ENCODE measurements at regions not wholly inside any gene's neighbourhood (a gene's known extent, or its start where the extent isn't known, plus 50 kb on each side); places are given as distances from the start of the nearest gene placed in this dataset.

DNA sequence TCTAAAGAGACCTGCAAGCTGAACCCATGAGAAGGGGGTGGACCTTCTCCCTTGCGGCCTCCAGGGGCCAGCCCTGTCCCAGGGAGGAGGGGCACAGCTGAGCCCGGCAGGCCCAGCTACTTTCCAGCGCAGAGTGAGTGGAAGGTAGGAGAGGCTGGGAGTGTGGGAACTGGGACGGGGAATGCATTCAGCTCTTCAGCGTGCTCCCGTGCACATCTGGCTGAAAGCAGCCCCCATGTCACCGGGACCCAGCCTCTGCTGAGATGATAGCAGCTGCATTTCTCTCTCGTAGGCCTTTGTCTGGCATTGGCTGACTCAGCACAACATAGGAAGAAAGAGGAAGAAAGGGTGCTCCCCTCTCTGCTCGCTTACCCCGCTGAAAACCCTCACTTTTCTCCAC is 951.5 kb downstream of the TBC1D22A start (continued):
- TF ChIP-seq, protein P1, sequence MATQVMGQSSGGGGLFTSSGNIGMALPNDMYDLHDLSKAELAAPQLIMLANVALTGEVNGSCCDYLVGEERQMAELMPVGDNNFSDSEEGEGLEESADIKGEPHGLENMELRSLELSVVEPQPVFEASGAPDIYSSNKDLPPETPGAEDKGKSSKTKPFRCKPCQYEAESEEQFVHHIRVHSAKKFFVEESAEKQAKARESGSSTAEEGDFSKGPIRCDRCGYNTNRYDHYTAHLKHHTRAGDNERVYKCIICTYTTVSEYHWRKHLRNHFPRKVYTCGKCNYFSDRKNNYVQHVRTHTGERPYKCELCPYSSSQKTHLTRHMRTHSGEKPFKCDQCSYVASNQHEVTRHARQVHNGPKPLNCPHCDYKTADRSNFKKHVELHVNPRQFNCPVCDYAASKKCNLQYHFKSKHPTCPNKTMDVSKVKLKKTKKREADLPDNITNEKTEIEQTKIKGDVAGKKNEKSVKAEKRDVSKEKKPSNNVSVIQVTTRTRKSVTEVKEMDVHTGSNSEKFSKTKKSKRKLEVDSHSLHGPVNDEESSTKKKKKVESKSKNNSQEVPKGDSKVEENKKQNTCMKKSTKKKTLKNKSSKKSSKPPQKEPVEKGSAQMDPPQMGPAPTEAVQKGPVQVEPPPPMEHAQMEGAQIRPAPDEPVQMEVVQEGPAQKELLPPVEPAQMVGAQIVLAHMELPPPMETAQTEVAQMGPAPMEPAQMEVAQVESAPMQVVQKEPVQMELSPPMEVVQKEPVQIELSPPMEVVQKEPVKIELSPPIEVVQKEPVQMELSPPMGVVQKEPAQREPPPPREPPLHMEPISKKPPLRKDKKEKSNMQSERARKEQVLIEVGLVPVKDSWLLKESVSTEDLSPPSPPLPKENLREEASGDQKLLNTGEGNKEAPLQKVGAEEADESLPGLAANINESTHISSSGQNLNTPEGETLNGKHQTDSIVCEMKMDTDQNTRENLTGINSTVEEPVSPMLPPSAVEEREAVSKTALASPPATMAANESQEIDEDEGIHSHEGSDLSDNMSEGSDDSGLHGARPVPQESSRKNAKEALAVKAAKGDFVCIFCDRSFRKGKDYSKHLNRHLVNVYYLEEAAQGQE (IDR thresholded peaks at IDR 0.05; ENCODE audit: low read depth), result no peak
- TF ChIP-seq, protein P2, sequence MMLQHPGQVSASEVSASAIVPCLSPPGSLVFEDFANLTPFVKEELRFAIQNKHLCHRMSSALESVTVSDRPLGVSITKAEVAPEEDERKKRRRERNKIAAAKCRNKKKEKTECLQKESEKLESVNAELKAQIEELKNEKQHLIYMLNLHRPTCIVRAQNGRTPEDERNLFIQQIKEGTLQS (IDR thresholded peaks at IDR 0.05), result no peak
- TF ChIP-seq ZNF274 (IDR thresholded peaks at IDR 0.05; ENCODE audit: low read depth, low read length) (no peak), EZH2 (IDR thresholded peaks at IDR 0.05) (no peak), SIN3A (IDR thresholded peaks at IDR 0.05; ENCODE audit: low read depth) (no peak), CBX3 (IDR thresholded peaks at IDR 0.05; ENCODE audit: low read depth) (no peak), YY1 (IDR thresholded peaks at IDR 0.05; ENCODE audit: extremely low read depth, insufficient replicate concordance, low read depth, low read length) (no peak)

DNA sequence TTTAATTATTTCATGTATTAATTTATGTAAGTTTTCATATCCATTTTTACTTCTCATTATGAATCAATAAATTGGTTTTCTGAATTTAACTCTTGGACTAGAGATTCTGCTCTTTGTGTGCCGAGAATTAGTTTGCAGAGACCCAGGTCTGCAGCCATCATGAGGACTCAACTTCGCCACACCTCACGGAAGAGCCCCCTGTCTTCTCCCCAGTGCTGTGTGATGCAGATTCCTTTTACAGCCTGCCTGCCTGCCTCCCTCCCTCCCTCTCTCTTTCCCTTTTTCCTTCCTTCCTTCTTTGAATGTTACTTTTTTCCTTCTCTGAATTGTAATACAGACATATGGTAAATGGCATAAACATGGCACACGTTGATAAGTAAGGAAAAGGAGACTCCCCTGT is 947.7 kb downstream of the TBC1D22A start:
- ChIA-PET RAD21 (ENCODE audit: low non-redundant PET in 1 of 2, low total read pairs in 2 of 2, uncharacterized antibody in 2 of 2, unreplicated experiment in 2 of 2) (no interaction called here), CTCF (no interaction called here), POLR2A (no interaction called here)
- Histone ChIP-seq H2AFZ (ENCODE audit: low read depth, low read length, poor library complexity, severe bottlenecking) (no peak overlapping the region), H3K9ac (ENCODE audit: low read length) (no peak overlapping the region), H3K79me2 (ENCODE audit: insufficient read depth, low read length) (no peaks in the 10 kb centered on the region), H3K4me3 (replicated peaks in 1 of 2; ENCODE audit: low read depth in 1 of 2, low read length in 2 of 2) (no peak overlapping the region), H3K27ac (ENCODE audit: low read depth, low read length) (no peak overlapping the region), H3K4me2 (ENCODE audit: low read length) (no peak overlapping the region), H3K27me3 (ENCODE audit: insufficient read depth, low read length) (no peaks in the 10 kb centered on the region), H3K36me3 (ENCODE audit: control insufficient read depth in 1 of 2, insufficient read depth in 2 of 2, low read length in 2 of 2) (no peaks in the 10 kb centered on the region), H3K9me3 (ENCODE audit: control insufficient read depth in 1 of 2, insufficient read depth in 1 of 2, low read depth in 1 of 2, low read length in 2 of 2) (no peaks in the 10 kb centered on the region), H3K4me1 (ENCODE audit: control insufficient read depth in 1 of 2, insufficient read depth in 2 of 2, low read length in 2 of 2) (no peaks in the 10 kb centered on the region), H4K20me1 (ENCODE audit: insufficient read depth) (no peaks in the 10 kb centered on the region), H3K9me2 (ENCODE audit: insufficient read depth) (no peaks in the 10 kb centered on the region)
- intact Hi-C loops (cut with micrococcal nuclease), result no loop called here
- DNase-seq (ENCODE audit: low read depth, low spot score) (no peak), ATAC-seq (no peak)
- BruUV-seq (replicated peaks), result no TSS peak
- TF ChIP-seq, protein P1 (IDR thresholded peaks at IDR 0.05; ENCODE audit: low read depth), result no peak
- TF ChIP-seq EZH2 (IDR thresholded peaks at IDR 0.05) (no peak), TCF7L2 (IDR thresholded peaks at IDR 0.05; ENCODE audit: borderline replicate concordance, extremely low read depth, insufficient read depth, insufficient read length) (no peak), ZNF274 (IDR thresholded peaks at IDR 0.05; ENCODE audit: low read depth, low read length) (no peak), EZH2phosphoT487 (IDR thresholded peaks at IDR 0.05; ENCODE audit: borderline replicate concordance) (no peak), ELF1 (IDR thresholded peaks at IDR 0.05; ENCODE audit: borderline replicate concordance, low read depth) (no peak), SRF (IDR thresholded peaks at IDR 0.05; ENCODE audit: low read depth) (no peak), CBX3 (IDR thresholded peaks at IDR 0.05; ENCODE audit: low read depth) (no peak), POLR2AphosphoS5 (IDR thresholded peaks at IDR 0.05; ENCODE audit: low read depth, low read length) (no peak), FOSL1 (IDR thresholded peaks at IDR 0.05; ENCODE audit: low read depth) (no peak), RAD21 (IDR thresholded peaks at IDR 0.05; ENCODE audit: low read depth) (no peak)
- TF ChIP-seq, protein P3, sequence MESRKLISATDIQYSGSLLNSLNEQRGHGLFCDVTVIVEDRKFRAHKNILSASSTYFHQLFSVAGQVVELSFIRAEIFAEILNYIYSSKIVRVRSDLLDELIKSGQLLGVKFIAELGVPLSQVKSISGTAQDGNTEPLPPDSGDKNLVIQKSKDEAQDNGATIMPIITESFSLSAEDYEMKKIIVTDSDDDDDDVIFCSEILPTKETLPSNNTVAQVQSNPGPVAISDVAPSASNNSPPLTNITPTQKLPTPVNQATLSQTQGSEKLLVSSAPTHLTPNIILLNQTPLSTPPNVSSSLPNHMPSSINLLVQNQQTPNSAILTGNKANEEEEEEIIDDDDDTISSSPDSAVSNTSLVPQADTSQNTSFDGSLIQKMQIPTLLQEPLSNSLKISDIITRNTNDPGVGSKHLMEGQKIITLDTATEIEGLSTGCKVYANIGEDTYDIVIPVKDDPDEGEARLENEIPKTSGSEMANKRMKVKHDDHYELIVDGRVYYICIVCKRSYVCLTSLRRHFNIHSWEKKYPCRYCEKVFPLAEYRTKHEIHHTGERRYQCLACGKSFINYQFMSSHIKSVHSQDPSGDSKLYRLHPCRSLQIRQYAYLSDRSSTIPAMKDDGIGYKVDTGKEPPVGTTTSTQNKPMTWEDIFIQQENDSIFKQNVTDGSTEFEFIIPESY (IDR thresholded peaks at IDR 0.05; ENCODE audit: extremely low read depth, insufficient replicate concordance, low read length), result no peak
- TF ChIP-seq, protein P2 (IDR thresholded peaks at IDR 0.05), result no peak
